ENCODE measurements at regions not wholly inside any gene's neighbourhood (a gene's known extent, or its start where the extent isn't known, plus 50 kb on each side); places are given as distances from the start of the nearest gene placed in this dataset.
"Not testable (repeated sequence)": the region's sequence is repeated elsewhere in the genome, so short reads cannot be mapped to it uniquely, and the experiment has no call there.

GRCh38 chr4:66943112-66943511, 602.2 kb downstream of the CENPC start:
- DNase-seq (ENCODE audit: low spot score) (no peak), FAIRE-seq (no peak), ATAC-seq (no peak)
- no peak overlapping the region for H3K4me3 ChIP-seq (replicated peaks in 1 of 3; ENCODE audit: insufficient read depth in 1 of 3, low read depth in 2 of 3, low read length in 3 of 3)
- ChIA-PET POLR2A (no interaction called here), CTCF (ENCODE audit: low intra/inter-chr PET ratio, low total read pairs) (no interaction called here)
- intact Hi-C loops (cut with micrococcal nuclease; ENCODE audit: unreplicated experiment) (no loop called here), in situ Hi-C loops (cut with HindIII; ENCODE audit: extremely low pct_ligation_motif_present, low pct_unique_long_range_greater_than_20kb) (no loop called here)
- TF ChIP-seq, protein P1, sequence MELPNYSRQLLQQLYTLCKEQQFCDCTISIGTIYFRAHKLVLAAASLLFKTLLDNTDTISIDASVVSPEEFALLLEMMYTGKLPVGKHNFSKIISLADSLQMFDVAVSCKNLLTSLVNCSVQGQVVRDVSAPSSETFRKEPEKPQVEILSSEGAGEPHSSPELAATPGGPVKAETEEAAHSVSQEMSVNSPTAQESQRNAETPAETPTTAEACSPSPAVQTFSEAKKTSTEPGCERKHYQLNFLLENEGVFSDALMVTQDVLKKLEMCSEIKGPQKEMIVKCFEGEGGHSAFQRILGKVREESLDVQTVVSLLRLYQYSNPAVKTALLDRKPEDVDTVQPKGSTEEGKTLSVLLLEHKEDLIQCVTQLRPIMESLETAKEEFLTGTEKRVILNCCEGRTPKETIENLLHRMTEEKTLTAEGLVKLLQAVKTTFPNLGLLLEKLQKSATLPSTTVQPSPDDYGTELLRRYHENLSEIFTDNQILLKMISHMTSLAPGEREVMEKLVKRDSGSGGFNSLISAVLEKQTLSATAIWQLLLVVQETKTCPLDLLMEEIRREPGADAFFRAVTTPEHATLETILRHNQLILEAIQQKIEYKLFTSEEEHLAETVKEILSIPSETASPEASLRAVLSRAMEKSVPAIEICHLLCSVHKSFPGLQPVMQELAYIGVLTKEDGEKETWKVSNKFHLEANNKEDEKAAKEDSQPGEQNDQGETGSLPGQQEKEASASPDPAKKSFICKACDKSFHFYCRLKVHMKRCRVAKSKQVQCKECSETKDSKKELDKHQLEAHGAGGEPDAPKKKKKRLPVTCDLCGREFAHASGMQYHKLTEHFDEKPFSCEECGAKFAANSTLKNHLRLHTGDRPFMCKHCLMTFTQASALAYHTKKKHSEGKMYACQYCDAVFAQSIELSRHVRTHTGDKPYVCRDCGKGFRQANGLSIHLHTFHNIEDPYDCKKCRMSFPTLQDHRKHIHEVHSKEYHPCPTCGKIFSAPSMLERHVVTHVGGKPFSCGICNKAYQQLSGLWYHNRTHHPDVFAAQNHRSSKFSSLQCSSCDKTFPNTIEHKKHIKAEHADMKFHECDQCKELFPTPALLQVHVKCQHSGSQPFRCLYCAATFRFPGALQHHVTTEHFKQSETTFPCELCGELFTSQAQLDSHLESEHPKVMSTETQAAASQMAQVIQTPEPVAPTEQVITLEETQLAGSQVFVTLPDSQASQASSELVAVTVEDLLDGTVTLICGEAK (IDR thresholded peaks at IDR 0.05), result no peak
- TF ChIP-seq, protein P1 (CRISPR knock-in tag; IDR thresholded peaks at IDR 0.05), result no peak
- TF ChIP-seq ZNF788 (CRISPR knock-in tag; IDR thresholded peaks at IDR 0.05; ENCODE audit: borderline replicate concordance) (no peak), ZNF792 (CRISPR knock-in tag; IDR thresholded peaks at IDR 0.05) (no peak), ZNF468 (CRISPR knock-in tag; IDR thresholded peaks at IDR 0.05) (no peak), MAFK (conservative IDR thresholded peaks at IDR 0.05 in 1 of 2, IDR thresholded peaks at IDR 0.05 in 1 of 2; ENCODE audit: low read length in 2 of 2) (peak; percentile 31 to 54; a peak in 2 of 4 replicates)
- H3K4me1 ChIP-seq (ENCODE audit: insufficient read depth, low read length), result no peaks in the 10 kb centered on the region
- H3K79me2 ChIP-seq (ENCODE audit: insufficient read depth, low read length), result no peaks in the 10 kb centered on the region
- no peaks in the 10 kb centered on the region for H3K36me3 ChIP-seq (replicated peaks in 1 of 2; ENCODE audit: control insufficient read depth in 1 of 2, insufficient read depth in 2 of 2, low read length in 2 of 2)
- H3K9ac ChIP-seq (ENCODE audit: insufficient read depth, low read depth, low read length), result no peak overlapping the region
- H3K27me3 ChIP-seq (ENCODE audit: control insufficient read depth in 1 of 2, insufficient read depth in 2 of 2, low read length in 2 of 2), result no peaks in the 10 kb centered on the region
- BruUV-seq (replicated peaks), result no TSS peak
- H3K27ac ChIP-seq (ENCODE audit: extremely low read length, insufficient read depth, low read length), result no peak overlapping the region
- no peak overlapping the region for H3K4me2 ChIP-seq (ENCODE audit: low read depth, low read length)
- H2AFZ ChIP-seq (ENCODE audit: low read length), result no peak overlapping the region
- 31% methylated on average over 4 of the region's 4 CpGs for WGBS (ENCODE audit: low lambda C conversion rate)
- H3K9me3 ChIP-seq (ENCODE audit: low read length), result no peaks in the 10 kb centered on the region
- no peaks in the 10 kb centered on the region for H4K20me1 ChIP-seq (ENCODE audit: insufficient read depth, low read length)

- H3K4me2 ChIP-seq (ENCODE audit: low read depth, low read length); FAIRE-seq; POLR2A ChIA-PET; H3K36me3 ChIP-seq (replicated peaks in 1 of 2; ENCODE audit: control insufficient read depth in 1 of 2, insufficient read depth in 2 of 2, low read length in 2 of 2); H3K79me2 ChIP-seq (ENCODE audit: insufficient read depth, low read length); H3K4me1 ChIP-seq (ENCODE audit: insufficient read depth, low read length); H3K4me3 ChIP-seq (replicated peaks in 1 of 3; ENCODE audit: insufficient read depth in 1 of 3, low read depth in 2 of 3, low read length in 3 of 3); H3K27ac ChIP-seq (ENCODE audit: extremely low read length, insufficient read depth, low read length); BruUV-seq (replicated peaks); H3K27me3 ChIP-seq (ENCODE audit: control insufficient read depth in 1 of 2, insufficient read depth in 2 of 2, low read length in 2 of 2); DNase-seq (ENCODE audit: low spot score); H3K9me3 ChIP-seq (ENCODE audit: low read length); H3K9ac ChIP-seq (ENCODE audit: insufficient read depth, low read depth, low read length); CTCF ChIA-PET (ENCODE audit: low intra/inter-chr PET ratio, low total read pairs); in situ Hi-C loops (cut with HindIII; ENCODE audit: extremely low pct_ligation_motif_present, low pct_unique_long_range_greater_than_20kb); H4K20me1 ChIP-seq (ENCODE audit: insufficient read depth, low read length); H2AFZ ChIP-seq (ENCODE audit: low read length); intact Hi-C loops (cut with micrococcal nuclease; ENCODE audit: unreplicated experiment); ATAC-seq: not testable (repeated sequence)
- WGBS (ENCODE audit: low lambda C conversion rate), result 1% methylated on average over 3 of the region's 3 CpGs
These were observed 613.3 kb downstream of the CENPC start for GRCh38 chr4:66931981-66932380.

Measured in HepG2 (cell line).